HG03558 (cell line): ENCODE measurements at regions not wholly inside any gene's neighbourhood (a gene's known extent, or its start where the extent isn't known, plus 50 kb on each side); places are given as distances from the start of the nearest gene placed in this dataset.
"Not testable (repeated sequence)": the region's sequence is repeated elsewhere in the genome, so short reads cannot be mapped to it uniquely, and the experiment has no call there.

Experiments
- ATAC-seq: cut with Tn5 transposase; IDR thresholded peaks from one replicate; pipeline ENCODE4 v1.9.1; 2021; ENCODE audit warnings: moderate number of reproducible peaks; ENCODE audit not compliant: unreplicated experiment; ENCODE audit errors: extremely low read depth

- ATAC-seq, result no peak
Observed at GRCh38 chr15:69664572-69665571, 212.3 kb downstream of the RPLP1 start.

GRCh38 chr15:69665641-69666111 is 213.1 kb downstream of the RPLP1 start:
- ATAC-seq, result no peak

- no peak for ATAC-seq
Observed at GRCh38 chr15:69666441-69666882, 213.8 kb downstream of the RPLP1 start.

GRCh38 chr15:69666921-69667811 is 214.5 kb downstream of the RPLP1 start:
- ATAC-seq, result no peak

GRCh38 chr15:69668039-69668705 is 215.6 kb downstream of the RPLP1 start:
- no peak for ATAC-seq

- ATAC-seq, result no peak
Observed at GRCh38 chr15:69668963-69669362, 216.3 kb downstream of the RPLP1 start.

GRCh38 chr15:69669446-69669845 is 216.8 kb downstream of the RPLP1 start:
- no peak for ATAC-seq

GRCh38 chr15:69673291-69673881 is 220.8 kb downstream of the RPLP1 start:
- ATAC-seq, result no peak

- no peak for ATAC-seq
Observed at GRCh38 chr15:69675731-69676130, 223.1 kb downstream of the RPLP1 start.

- no peak for ATAC-seq
Observed at GRCh38 chr15:69677403-69677802, 224.8 kb downstream of the RPLP1 start.

GRCh38 chr15:69679623-69680228 is 227.1 kb downstream of the RPLP1 start:
- peak; percentile 71 for ATAC-seq

GRCh38 chr15:69684823-69685222 is 232.2 kb downstream of the RPLP1 start:
- not testable (repeated sequence) for ATAC-seq

- ATAC-seq, result no peak
Observed at GRCh38 chr15:69685512-69686452, 233.2 kb downstream of the RPLP1 start.

- ATAC-seq, result no peak
Observed at GRCh38 chr15:69686626-69687025, 234.0 kb downstream of the RPLP1 start.

- ATAC-seq, result no peak
Observed at GRCh38 chr15:69689133-69689532, 236.5 kb downstream of the RPLP1 start.

GRCh38 chr15:69691307-69692015 is 238.8 kb downstream of the RPLP1 start:
- ATAC-seq, result no peak

- ATAC-seq, result no peak
Observed at GRCh38 chr15:69692342-69692741, 239.7 kb downstream of the RPLP1 start.

GRCh38 chr15:69693059-69693458 is 240.4 kb downstream of the RPLP1 start:
- ATAC-seq, result no peak
